Activated naive CD8-positive, alpha-beta T cell treated with anti-CD3 and anti-CD28 coated beads, Interleukin-2, amount 10 ng/mL, durations not matched to agents 7 days and 5 days (primary cell): ENCODE measurements at regions not wholly inside any gene's neighbourhood (a gene's known extent, or its start where the extent isn't known, plus 50 kb on each side); places are given as distances from the start of the nearest gene placed in this dataset.
"Not testable (repeated sequence)": the region's sequence is repeated elsewhere in the genome, so short reads cannot be mapped to it uniquely, and the experiment has no call there.

Source experiments
- ATAC-seq: fragments of 150-1000 bp; cut with Tn5 transposase; one replicate; pipeline ENCODE4 v1.10.0; 2021; ENCODE audit warnings: low read depth, moderate library complexity
- POLR2A ChIA-PET: fragments of 350-600 bp; sonication (Branson Sonifier 250); formaldehyde crosslinking; loops from one replicate; lab custom pipeline; 2021; ENCODE audit warnings: antibody characterized with exemption; lab: Charles Lee
- DNase-seq: peaks from one replicate; pipeline ENCODE4 v3.0.0; 2021
- H3K27ac Mint-ChIP-seq: one replicate; pipeline ENCODE4 v1.8.0; 2022; ENCODE audit warnings: mild to moderate bottlenecking, mixed read lengths
- H3K27me3 Mint-ChIP-seq: one replicate; pipeline ENCODE4 v1.8.0; 2022; ENCODE audit warnings: mild to moderate bottlenecking, moderate library complexity, mixed read lengths
- H3K36me3 Mint-ChIP-seq: one replicate; pipeline ENCODE4 v1.8.0; 2021; ENCODE audit warnings: mild to moderate bottlenecking, mixed read lengths
- H3K4me1 Mint-ChIP-seq: one replicate; pipeline ENCODE4 v1.8.0; 2021; ENCODE audit warnings: mixed read lengths
- H3K4me3 Mint-ChIP-seq: one replicate; pipeline ENCODE4 v1.8.0; 2022; ENCODE audit warnings: mild to moderate bottlenecking, moderate library complexity, mixed read lengths
- H3K9me3 Mint-ChIP-seq: one replicate; pipeline ENCODE4 v1.8.0; 2021; ENCODE audit warnings: mixed read lengths

DNA sequence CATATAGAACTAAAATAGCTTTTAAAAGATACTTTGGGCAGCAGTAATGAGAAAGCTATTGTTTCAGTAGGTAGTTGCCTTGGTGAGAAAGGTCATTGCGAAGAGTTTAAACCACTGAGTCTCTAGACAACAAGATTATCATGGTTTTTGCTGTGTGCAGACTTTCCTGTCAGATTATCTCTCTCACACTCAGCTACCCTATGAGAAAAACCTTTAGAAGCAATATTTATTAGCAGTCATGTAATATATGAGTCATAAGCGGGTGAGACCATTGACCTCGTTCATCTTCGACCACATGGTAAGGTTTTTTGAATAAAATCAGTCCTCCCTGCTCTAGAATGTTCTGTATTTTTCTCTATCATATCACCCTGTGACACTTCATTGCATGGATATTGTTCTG, 59.9 kb downstream of the GPR65 start:
- Mint-ChIP-seq H3K4me1 (no peaks in the 10 kb centered on the region), H3K36me3 (peaks cover 4% of the 10 kb centered on the region), H3K27me3 (no peaks in the 10 kb centered on the region), H3K9me3 (peaks cover 11% of the 10 kb centered on the region), H3K4me3 (no peak overlapping the region), H3K27ac (no peak overlapping the region)
- no peak for ATAC-seq
- POLR2A ChIA-PET: no interaction called here
- no peak for DNase-seq

DNA sequence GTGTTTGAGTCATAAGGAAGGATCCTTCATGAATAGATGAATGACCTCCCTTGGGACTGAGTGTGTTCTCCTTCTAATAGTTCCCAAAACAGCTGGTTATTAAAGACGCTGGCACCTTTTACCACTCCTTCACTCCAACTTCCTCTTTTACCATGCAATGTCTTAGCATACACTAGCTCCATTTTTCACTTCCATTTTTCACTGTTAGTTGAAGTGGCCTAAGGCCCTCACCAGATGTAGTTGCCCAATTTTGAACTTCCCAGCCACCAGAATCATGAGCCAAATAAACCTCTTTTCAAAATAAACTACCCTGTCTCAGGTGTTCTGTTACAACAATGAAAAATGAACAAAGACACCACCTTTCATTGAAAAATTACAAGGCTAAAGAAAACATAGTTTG, 64.7 kb downstream of the GPR65 start:
- no peak overlapping the region for H3K27ac Mint-ChIP-seq
- ATAC-seq: no peak
- no peak for DNase-seq
- POLR2A ChIA-PET: no interaction called here
- H3K4me1 Mint-ChIP-seq: no peaks in the 10 kb centered on the region
- H3K36me3 Mint-ChIP-seq: peaks cover 4% of the 10 kb centered on the region
- H3K27me3 Mint-ChIP-seq: no peaks in the 10 kb centered on the region
- no peak overlapping the region for H3K4me3 Mint-ChIP-seq
- peaks cover 15% of the 10 kb centered on the region for H3K9me3 Mint-ChIP-seq

DNA sequence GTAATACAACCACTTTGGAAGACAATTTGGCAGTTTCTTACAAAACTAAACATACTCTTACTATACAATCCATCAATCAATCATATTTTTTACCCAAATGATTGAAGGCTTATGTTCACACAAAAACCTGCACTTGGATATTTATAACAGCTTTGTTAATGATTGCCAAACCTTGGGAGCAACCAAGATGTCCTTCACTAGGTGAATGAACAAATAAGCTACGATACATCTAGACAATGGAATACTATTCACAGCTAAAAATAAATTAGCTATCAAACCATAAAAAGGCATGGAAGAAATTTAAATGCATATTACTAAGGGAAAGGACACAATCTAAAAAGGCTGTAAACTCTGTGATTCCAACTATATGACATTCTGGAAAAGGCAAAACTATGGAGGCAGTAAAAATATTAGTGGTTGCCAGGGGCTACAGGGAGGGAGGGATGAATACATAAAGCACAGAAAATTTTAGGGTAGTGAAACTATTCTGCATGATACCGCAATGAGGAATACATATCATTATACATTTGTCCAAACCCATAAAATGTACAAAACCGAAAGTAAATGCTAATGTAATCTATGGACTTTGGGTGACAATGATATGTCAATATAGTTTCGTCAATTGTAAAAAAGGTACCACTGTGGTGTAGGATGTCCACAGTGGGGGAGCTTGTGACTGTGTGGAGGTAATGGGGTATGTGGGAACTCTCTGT, 70.5 kb downstream of the GPR65 start:
- Mint-ChIP-seq H3K36me3 (no peaks in the 10 kb centered on the region), H3K27me3 (no peaks in the 10 kb centered on the region), H3K4me3 (no peak overlapping the region), H3K27ac (no peak overlapping the region), H3K4me1 (no peaks in the 10 kb centered on the region), H3K9me3 (peaks cover 4% of the 10 kb centered on the region)
- DNase-seq: no peak
- ATAC-seq: no peak
- POLR2A ChIA-PET: interaction anchor here (0.6 kb wide), 1 partner anchor 150 kb away, joined by 3 read pairs; no protein-coding TSS in a partner anchor

DNA sequence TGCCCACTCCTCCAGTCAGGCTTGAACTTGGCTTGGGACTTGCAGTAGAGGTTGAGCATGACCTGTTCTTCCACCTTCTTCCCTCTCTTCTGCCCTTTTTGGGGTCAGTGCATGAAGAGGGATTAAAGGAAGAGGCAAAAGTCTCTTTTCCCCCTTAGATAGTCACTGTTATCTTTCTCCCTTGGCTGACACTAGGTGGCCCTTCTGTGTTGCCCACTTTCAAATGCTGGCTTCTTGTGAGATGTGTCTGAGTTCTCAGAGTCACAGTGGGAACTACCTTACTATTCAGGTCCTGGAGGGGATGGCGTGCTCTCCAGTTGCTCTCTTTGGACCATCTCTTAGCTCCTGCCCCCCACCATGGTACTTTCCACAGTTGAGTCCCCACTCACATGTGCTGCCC, 73.6 kb downstream of the GPR65 start:
- H3K27me3 Mint-ChIP-seq: no peaks in the 10 kb centered on the region

DNA sequence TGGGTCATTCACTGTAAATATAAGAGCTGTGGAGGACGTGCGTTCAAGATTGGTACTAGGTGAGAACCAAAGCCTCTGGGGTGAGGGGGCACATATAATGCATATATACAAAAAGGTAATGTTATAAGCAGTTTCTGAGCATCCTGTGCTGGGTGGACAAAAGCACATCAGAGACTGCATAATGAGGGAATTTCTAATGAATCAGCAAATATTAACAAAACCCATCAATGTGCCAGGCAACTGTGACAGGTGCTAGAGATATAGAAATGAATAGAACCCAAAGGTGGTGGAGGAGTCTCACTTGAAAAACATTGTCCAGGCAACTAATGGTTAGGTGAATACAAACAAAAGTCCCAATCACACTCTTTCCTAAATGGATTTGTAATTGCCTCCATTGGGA, 74.7 kb downstream of the GPR65 start:
- H3K4me1 Mint-ChIP-seq: no peaks in the 10 kb centered on the region
- POLR2A ChIA-PET: no interaction called here
- no peaks in the 10 kb centered on the region for H3K27me3 Mint-ChIP-seq
- peaks cover 4% of the 10 kb centered on the region for H3K36me3 Mint-ChIP-seq
- no peaks in the 10 kb centered on the region for H3K9me3 Mint-ChIP-seq
- no peak for DNase-seq
- ATAC-seq: no peak
- H3K4me3 Mint-ChIP-seq: no peak overlapping the region
- H3K27ac Mint-ChIP-seq: no peak overlapping the region

More for the DNA sequence above, 73.6 kb downstream of the GPR65 start:
- H3K9me3 Mint-ChIP-seq: no peaks in the 10 kb centered on the region
- H3K4me3 Mint-ChIP-seq: no peak overlapping the region
- no peak for ATAC-seq
- H3K27ac Mint-ChIP-seq: no peak overlapping the region
- H3K4me1 Mint-ChIP-seq: no peaks in the 10 kb centered on the region
- no peak for DNase-seq
- no peaks in the 10 kb centered on the region for H3K36me3 Mint-ChIP-seq
- POLR2A ChIA-PET: no interaction called here

DNA sequence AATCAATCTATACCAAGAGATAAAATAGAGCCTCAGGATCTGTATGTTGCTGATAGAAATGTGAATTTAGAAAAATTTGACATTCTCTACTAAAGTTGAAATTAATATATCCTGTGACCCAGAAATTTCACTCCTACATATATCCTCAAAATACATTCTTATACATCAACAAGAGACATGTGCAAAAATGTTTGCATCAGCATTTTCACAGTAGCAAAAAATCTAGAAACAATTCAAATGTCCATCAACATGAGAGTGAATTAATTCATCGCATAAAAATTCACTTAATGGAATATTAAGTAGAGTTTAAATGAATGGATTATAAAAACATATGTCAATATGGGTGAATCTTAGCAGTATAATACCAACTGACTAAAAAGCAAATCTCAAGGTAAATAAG, 80.8 kb downstream of the GPR65 start:
- H3K36me3 Mint-ChIP-seq: peaks cover 9% of the 10 kb centered on the region
- ATAC-seq (no peak), DNase-seq (no peak)
- no peaks in the 10 kb centered on the region for H3K27me3 Mint-ChIP-seq
- H3K4me3 Mint-ChIP-seq: no peak overlapping the region
- peaks cover 2% of the 10 kb centered on the region for H3K9me3 Mint-ChIP-seq
- H3K27ac Mint-ChIP-seq: no peak overlapping the region
- no peaks in the 10 kb centered on the region for H3K4me1 Mint-ChIP-seq
- POLR2A ChIA-PET: no interaction called here

DNA sequence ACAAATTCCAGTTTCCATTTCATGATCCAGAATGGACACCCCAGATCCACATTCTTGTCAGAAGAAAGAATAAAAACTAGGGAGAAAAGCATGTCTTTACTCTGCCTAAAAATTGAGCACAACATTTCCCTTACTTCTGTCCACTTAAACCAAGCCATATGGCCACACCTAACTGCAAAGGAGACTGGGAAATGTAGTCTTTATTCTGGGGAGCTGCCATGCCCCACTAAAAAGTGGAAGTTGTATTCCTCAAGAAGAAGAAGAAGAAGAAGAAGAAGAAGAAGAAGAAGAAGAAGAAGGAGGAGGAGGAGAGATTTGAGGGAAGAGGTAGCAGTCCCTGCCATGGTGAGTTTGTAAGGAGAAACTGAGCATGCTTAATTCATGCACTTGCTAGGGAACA, 84.5 kb downstream of the GPR65 start:
- no peak for DNase-seq
- no peak for ATAC-seq
- POLR2A ChIA-PET: no interaction called here
- peaks cover 2% of the 10 kb centered on the region for H3K9me3 Mint-ChIP-seq
- H3K36me3 Mint-ChIP-seq: peaks cover 5% of the 10 kb centered on the region
- no peak overlapping the region for H3K4me3 Mint-ChIP-seq
- H3K27me3 Mint-ChIP-seq: no peaks in the 10 kb centered on the region
- H3K27ac Mint-ChIP-seq: no peak overlapping the region
- H3K4me1 Mint-ChIP-seq: no peaks in the 10 kb centered on the region

DNA sequence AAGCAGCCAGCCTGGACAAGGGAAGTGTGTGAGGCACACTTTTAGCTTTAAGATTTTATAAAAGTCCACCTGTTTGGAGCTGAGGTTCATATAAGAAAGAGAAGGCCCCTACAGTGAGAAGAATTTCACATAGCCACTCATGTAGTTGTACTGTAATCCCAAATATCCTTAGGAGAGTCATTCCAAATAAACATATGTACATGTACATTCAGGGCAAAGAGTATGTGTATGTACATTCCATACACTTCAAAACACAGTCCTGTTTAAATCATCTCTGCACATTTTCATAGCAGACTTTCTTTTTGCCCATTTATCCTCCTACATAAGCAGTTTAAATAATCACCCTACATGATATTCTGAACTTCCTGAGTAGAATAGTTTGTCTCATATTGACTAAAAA, 87.6 kb downstream of the GPR65 start:
- no peak for DNase-seq
- POLR2A ChIA-PET: no interaction called here
- Mint-ChIP-seq H3K9me3 (peaks cover 2% of the 10 kb centered on the region), H3K4me3 (no peak overlapping the region), H3K27ac (no peak overlapping the region), H3K27me3 (no peaks in the 10 kb centered on the region), H3K36me3 (peaks cover 1% of the 10 kb centered on the region), H3K4me1 (no peaks in the 10 kb centered on the region)
- no peak for ATAC-seq

DNA sequence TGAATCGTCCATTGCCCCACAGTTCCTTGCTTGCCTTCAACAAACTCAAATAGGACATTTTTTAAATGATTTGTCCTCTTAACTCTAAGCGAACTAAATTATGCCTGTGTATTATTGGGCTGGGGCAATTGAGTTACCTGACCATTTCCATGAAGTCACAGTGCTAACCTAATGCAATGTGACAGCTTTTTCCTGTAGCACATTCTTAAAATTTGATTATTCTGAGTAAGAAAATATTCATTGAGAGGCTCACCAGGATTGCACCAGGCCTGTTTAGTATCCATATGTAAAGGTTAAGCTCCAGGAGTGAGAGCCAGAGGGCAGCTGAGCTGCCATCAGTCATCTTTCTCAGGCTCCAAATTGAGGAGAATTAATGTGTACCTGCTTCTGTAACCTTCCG, 90.9 kb downstream of the GPR65 start:
- no peak overlapping the region for H3K4me3 Mint-ChIP-seq
- H3K27ac Mint-ChIP-seq: no peak overlapping the region
- no peaks in the 10 kb centered on the region for H3K36me3 Mint-ChIP-seq
- no peaks in the 10 kb centered on the region for H3K27me3 Mint-ChIP-seq
- DNase-seq: no peak
- H3K4me1 Mint-ChIP-seq: no peaks in the 10 kb centered on the region
- ATAC-seq: no peak
- no peaks in the 10 kb centered on the region for H3K9me3 Mint-ChIP-seq
- POLR2A ChIA-PET: no interaction called here

DNA sequence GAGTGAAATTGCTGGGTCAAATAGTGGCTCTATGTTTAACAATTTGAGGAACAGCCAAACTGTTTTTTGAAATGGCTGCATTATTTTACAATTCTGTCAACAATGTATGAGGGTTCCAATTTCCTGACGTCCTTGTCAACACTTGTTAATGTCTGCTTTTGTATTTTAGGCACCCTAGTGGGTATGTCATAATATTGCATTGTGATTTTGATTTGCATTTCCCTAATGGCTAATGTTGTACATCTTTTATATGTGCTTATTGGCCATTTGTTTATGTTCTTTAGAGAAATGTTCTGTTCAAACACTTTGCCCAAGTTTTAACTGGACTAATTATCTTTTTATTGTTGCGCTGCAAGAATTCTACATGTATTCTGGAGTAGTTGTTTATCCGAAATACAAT, 93.2 kb downstream of the GPR65 start:
- POLR2A ChIA-PET: no interaction called here
- H3K27ac Mint-ChIP-seq: no peak overlapping the region
- no peaks in the 10 kb centered on the region for H3K9me3 Mint-ChIP-seq
- no peak overlapping the region for H3K4me3 Mint-ChIP-seq
- H3K4me1 Mint-ChIP-seq: no peaks in the 10 kb centered on the region
- H3K36me3 Mint-ChIP-seq: no peaks in the 10 kb centered on the region
- DNase-seq (no peak), ATAC-seq (no peak)
- H3K27me3 Mint-ChIP-seq: no peaks in the 10 kb centered on the region

DNA sequence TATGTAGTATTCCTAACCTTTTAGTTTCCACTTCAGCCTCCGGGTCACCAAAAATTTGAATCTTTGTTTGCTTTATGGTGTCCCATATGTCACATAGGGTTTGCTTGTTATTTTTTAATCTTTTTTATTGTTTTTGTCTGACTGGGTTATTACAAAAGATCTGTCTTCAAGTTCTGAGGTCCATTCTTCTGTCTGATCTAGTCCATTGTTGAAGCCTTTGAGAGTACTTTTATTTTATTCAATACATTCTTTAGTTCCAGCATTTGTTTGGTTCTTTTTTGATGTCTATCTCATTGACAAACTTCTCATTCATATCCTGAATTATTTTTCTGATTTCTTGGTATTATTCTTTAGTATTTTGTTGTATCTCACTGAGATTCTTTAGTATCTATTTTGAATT, 99.8 kb downstream of the GPR65 start:
- ATAC-seq (no peak), DNase-seq (no peak)
- H3K4me1 Mint-ChIP-seq: no peaks in the 10 kb centered on the region
- H3K27me3 Mint-ChIP-seq: no peaks in the 10 kb centered on the region
- no peak overlapping the region for H3K27ac Mint-ChIP-seq
- no peak overlapping the region for H3K4me3 Mint-ChIP-seq
- POLR2A ChIA-PET: no interaction called here
- peaks cover 5% of the 10 kb centered on the region for H3K36me3 Mint-ChIP-seq
- peaks cover 11% of the 10 kb centered on the region for H3K9me3 Mint-ChIP-seq

DNA sequence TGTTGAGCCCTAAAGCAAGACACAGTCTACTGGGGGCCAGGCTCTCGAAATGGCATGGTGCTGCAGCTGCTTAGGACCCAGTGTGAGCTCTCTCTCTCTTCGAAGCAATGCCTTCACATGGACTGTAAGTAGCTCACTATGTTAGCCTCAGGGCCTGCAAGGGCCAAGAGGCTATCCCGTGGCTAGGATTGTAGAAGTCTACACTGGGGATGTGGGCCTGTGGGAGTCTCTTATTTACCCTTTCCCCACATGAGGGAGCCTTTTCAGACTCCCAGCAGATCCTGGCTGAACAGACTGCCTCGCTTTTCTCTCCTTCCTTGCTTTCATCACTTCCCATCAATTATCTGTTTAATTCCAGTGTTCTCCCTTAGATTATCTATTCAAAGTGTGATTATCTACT, 101.4 kb downstream of the GPR65 start:
- POLR2A ChIA-PET: no interaction called here
- H3K27me3 Mint-ChIP-seq: no peaks in the 10 kb centered on the region
- DNase-seq (no peak), ATAC-seq (no peak)
- no peak overlapping the region for H3K27ac Mint-ChIP-seq
- peaks cover 5% of the 10 kb centered on the region for H3K36me3 Mint-ChIP-seq
- H3K4me3 Mint-ChIP-seq: no peak overlapping the region
- peaks cover 11% of the 10 kb centered on the region for H3K9me3 Mint-ChIP-seq
- H3K4me1 Mint-ChIP-seq: no peaks in the 10 kb centered on the region

DNA sequence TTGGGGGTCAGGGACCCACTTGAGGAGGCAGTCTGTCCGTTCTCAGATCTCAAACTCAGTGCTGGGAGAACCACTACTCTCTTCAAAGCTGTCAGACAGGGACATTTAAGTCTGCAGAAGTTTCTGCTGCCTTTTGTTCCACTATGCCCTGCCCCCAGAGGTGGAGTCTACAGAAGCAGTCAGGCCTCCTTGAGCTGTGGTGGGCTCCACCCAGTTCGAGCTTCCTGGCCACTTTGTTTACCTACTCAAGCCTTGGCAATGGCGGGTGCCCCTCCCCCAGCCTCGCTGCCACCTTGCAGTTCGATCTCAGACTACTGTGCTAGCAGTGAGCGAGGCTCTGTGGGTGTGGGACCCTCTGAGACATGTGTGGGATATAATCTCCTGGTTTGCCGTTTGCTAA, 122.7 kb downstream of the GPR65 start:
- DNase-seq, H3K27ac Mint-ChIP-seq, H3K4me1 Mint-ChIP-seq, H3K4me3 Mint-ChIP-seq, H3K27me3 Mint-ChIP-seq, H3K9me3 Mint-ChIP-seq, POLR2A ChIA-PET, H3K36me3 Mint-ChIP-seq, ATAC-seq: not testable (repeated sequence)

DNA sequence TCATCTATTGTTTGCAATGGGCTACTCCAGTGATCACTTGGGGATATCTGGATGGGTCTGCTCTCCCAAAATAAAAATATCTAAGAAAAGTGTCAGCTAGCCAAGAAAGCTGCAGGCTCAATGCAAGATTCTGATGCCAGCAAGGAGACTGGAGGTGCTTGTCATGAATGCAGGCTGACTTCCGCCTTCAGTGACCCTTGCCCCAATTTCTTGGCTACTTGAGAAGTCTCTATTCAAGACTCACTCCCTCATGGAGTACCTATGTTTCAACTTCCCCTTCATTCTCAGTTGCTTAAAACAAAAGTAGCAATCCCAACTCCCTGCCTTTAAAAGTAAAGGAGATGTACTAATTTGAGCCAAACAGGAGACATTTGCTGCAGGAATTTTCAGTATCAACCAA, 123.9 kb downstream of the GPR65 start:
- Mint-ChIP-seq H3K27me3 (peaks cover 4% of the 10 kb centered on the region), H3K36me3 (peaks cover 3% of the 10 kb centered on the region), H3K27ac (no peak overlapping the region), H3K4me3 (no peak overlapping the region), H3K9me3 (peaks cover 5% of the 10 kb centered on the region), H3K4me1 (peaks cover 9% of the 10 kb centered on the region)
- DNase-seq: no peak
- POLR2A ChIA-PET: interaction anchor here (0.6 kb wide), 1 partner anchor 55 kb away, joined by 3 read pairs; no protein-coding TSS in a partner anchor
- ATAC-seq: no peak
